OCI-LY3 (cell line): ENCODE measurements at regions not wholly inside any gene's neighbourhood (a gene's known extent, or its start where the extent isn't known, plus 50 kb on each side); places are given as distances from the start of the nearest gene placed in this dataset.

Experiments used
- H2AFZ ChIP-seq: fragments of 200-600, 300-600 bp; shearing (Covaris generic); 2 replicates; pipeline ENCODE4 v1.6.0; 2014; ENCODE audit warnings: antibody characterized with exemption, low read depth, low read length
- H3K27ac ChIP-seq: fragments of 200-600, 300-600 bp; sonication (generic); 2 replicates; pipeline ENCODE4 v1.5.1; 2014; ENCODE audit warnings: mild to moderate bottlenecking, low read length, moderate library complexity, mixed read lengths
- H3K27me3 ChIP-seq: fragments of 200-600, 300-600 bp; sonication (generic); 2 replicates; pipeline ENCODE4 v1.6.1; 2014; ENCODE audit warnings: low read depth, low read length, mixed read lengths
- H3K36me3 ChIP-seq: fragments of 200-600, 300-600 bp; sonication (generic); replicated peaks from 2 replicates; pipeline ENCODE3; 2014; ENCODE audit warnings: low read depth, low read length, mixed read lengths
- H3K4me1 ChIP-seq: fragments of 300-600, 200-600 bp; sonication (generic); 2 replicates; pipeline ENCODE4 v1.6.1; 2014; ENCODE audit warnings: low read length, mixed read lengths
- H3K4me2 ChIP-seq: fragments of 200-600, 300-600 bp; sonication (generic); 2 replicates; pipeline ENCODE4 v1.6.1; 2014; ENCODE audit warnings: low read length, mixed read lengths
- H3K4me3 ChIP-seq: fragments of 300-600, 200-600 bp; sonication (generic); 2 replicates; pipeline ENCODE4 v1.5.1; 2014; ENCODE audit warnings: antibody characterized with exemption, mild to moderate bottlenecking, low read length, moderate library complexity
- H3K79me2 ChIP-seq: fragments of 300-600, 200-600 bp; shearing (Covaris generic); 2 replicates; pipeline ENCODE4 v1.6.1; 2014; ENCODE audit warnings: mild to moderate bottlenecking, low read length, mixed read lengths
- H3K9ac ChIP-seq: fragments of 300-600, 200-600 bp; shearing (Covaris generic); 2 replicates; pipeline ENCODE4 v1.6.0; 2014; ENCODE audit warnings: mild to moderate bottlenecking, low read length, moderate library complexity
- H3K9me3 ChIP-seq: fragments of 200-600, 300-600 bp; shearing (Covaris generic); 2 replicates; pipeline ENCODE4 v1.6.1; 2014; ENCODE audit warnings: low read length, mixed read lengths; ENCODE audit not compliant: insufficient read depth
- H4K20me1 ChIP-seq: fragments of 200-600, 300-600 bp; sonication (generic); 2 replicates; pipeline ENCODE4 v1.6.1; 2016; ENCODE audit warnings: low read length, mixed read lengths; ENCODE audit not compliant: insufficient read depth
- CTCF ChIP-seq: fragments of 200-600, 300-600 bp; sonication (generic); IDR thresholded peaks from 2 replicates; pipeline ENCODE4 v1.5.1; 2014; ENCODE audit warnings: antibody characterized with exemption, low read length, low read depth
- EZH2phosphoT487 ChIP-seq: fragments of 200-600 bp; shearing (Covaris generic); IDR thresholded peaks from 2 replicates; pipeline ENCODE4 v1.6.1; 2018; ENCODE audit warnings: antibody characterized with exemption, mixed run types, low read depth

GRCh38 chr10:30755441-30755953 lies 125.9 kb upstream of the LYZL2 start:
- Histone ChIP-seq H3K4me2 (no peak overlapping the region), H3K79me2 (no peaks in the 10 kb centered on the region), H3K36me3 (no peaks in the 10 kb centered on the region), H3K4me1 (0 out of 2 replicates have a peak, but pooled peaks cover 4% of the 10 kb centered on the region), H2AFZ (no peak overlapping the region), H3K4me3 (no peak overlapping the region), H4K20me1 (no peaks in the 10 kb centered on the region), H3K27me3 (no peaks in the 10 kb centered on the region), H3K27ac (no peak overlapping the region), H3K9ac (no peak overlapping the region), H3K9me3 (no peaks in the 10 kb centered on the region)
- TF ChIP-seq CTCF: no peak
- TF ChIP-seq EZH2phosphoT487: no peak

- Histone ChIP-seq H4K20me1 (no peaks in the 10 kb centered on the region), H3K4me2 (no peak overlapping the region), H3K4me3 (no peak overlapping the region), H3K79me2 (no peaks in the 10 kb centered on the region), H3K27ac (no peak overlapping the region), H3K36me3 (no peaks in the 10 kb centered on the region), H3K9ac (no peak overlapping the region), H3K27me3 (no peaks in the 10 kb centered on the region), H3K9me3 (no peaks in the 10 kb centered on the region), H2AFZ (no peak overlapping the region), H3K4me1 (no peaks in the 10 kb centered on the region)
- TF ChIP-seq CTCF (no peak), EZH2phosphoT487 (no peak)
Observed at GRCh38 chr10:30752481-30752881, 122.9 kb upstream of the LYZL2 start.

- H2AFZ ChIP-seq: no peak overlapping the region
- H3K4me1 ChIP-seq: no peaks in the 10 kb centered on the region
- H3K4me2 ChIP-seq: peak overlapping the region; percentile 49
- H3K27me3 ChIP-seq: no peaks in the 10 kb centered on the region
- H3K36me3 ChIP-seq: no peaks in the 10 kb centered on the region
- no peak overlapping the region for H3K27ac ChIP-seq
- H3K9ac ChIP-seq: no peak overlapping the region
- no peaks in the 10 kb centered on the region for H3K79me2 ChIP-seq
- H4K20me1 ChIP-seq: no peaks in the 10 kb centered on the region
- no peaks in the 10 kb centered on the region for H3K9me3 ChIP-seq
- TF ChIP-seq CTCF: peak; percentile 87
- TF ChIP-seq EZH2phosphoT487: no peak
- peak overlapping the region; percentile 40; the same call in 1 of the 2 replicates for H3K4me3 ChIP-seq
Observed at GRCh38 chr10:30751678-30752331, 122.3 kb upstream of the LYZL2 start.

- H3K4me1 ChIP-seq: no peaks in the 10 kb centered on the region
- no peaks in the 10 kb centered on the region for H3K27me3 ChIP-seq
- H2AFZ ChIP-seq: no peak overlapping the region
- no peak overlapping the region for H3K27ac ChIP-seq
- H3K9ac ChIP-seq: no peak overlapping the region
- peak overlapping the region; percentile 40; the same call in 1 of the 2 replicates for H3K4me3 ChIP-seq
- H3K9me3 ChIP-seq: no peaks in the 10 kb centered on the region
- H3K4me2 ChIP-seq: peak overlapping the region; percentile 49
- H3K79me2 ChIP-seq: no peaks in the 10 kb centered on the region
- no peak for TF ChIP-seq CTCF
- H3K36me3 ChIP-seq: no peaks in the 10 kb centered on the region
- no peaks in the 10 kb centered on the region for H4K20me1 ChIP-seq
Observed at GRCh38 chr10:30750971-30751677, 121.6 kb upstream of the LYZL2 start.
